Ovary (tissue), 3 donors: ENCODE measurements at regions not wholly inside any gene's neighbourhood (a gene's known extent, or its start where the extent isn't known, plus 50 kb on each side); places are given as distances from the start of the nearest gene placed in this dataset.

Source experiments
- EP300 ChIP-seq: sonication (generic); formaldehyde crosslinking; IDR thresholded peaks from one replicate; pipeline ENCODE4 v1.6.1; 2017; ENCODE audit warnings: antibody characterized with exemption
- POLR2A ChIP-seq: fragments of 450-650 bp; IDR thresholded peaks from one replicate; pipeline ENCODE4 v1.6.1; 2017; ENCODE audit warnings: antibody characterized with exemption, mild to moderate bottlenecking, moderate library complexity
- TF ChIP-seq, protein P1 (sequence below), 3 donors: fragments of 450-650 bp in 2 of 3; fragments of 200-600 bp in 1 of 3; IDR thresholded peaks; one replicate each; pipeline versions ENCODE4 v1.5.1 to v1.8.0; 2016 to 2022; ENCODE audit warnings: antibody characterized with exemption in 3 of 3, mild to moderate bottlenecking in 1 of 3
- donor health status: DM: no; HTN: no; CAD: no.

DNA sequence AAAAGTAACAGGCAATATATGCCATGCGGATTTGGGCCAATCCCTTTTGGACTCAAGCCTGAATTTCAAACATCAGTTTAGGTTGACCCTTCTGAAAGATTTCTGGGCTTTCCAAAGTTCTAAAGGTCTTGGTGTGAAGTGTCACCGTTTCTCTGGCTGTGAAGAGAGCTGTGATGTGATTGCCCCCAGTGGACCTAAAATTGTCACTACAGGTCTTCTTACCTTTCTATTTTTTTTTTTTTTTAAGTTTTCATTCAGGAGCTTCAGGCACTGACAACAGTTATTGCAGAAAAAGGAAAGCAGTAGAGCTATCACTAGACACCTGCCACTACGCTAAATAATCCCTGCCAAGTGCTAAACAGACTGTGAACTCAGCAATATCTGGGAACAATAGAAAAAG lies 75.7 kb upstream of the OPRM1 start:
- TF ChIP-seq, protein P1, sequence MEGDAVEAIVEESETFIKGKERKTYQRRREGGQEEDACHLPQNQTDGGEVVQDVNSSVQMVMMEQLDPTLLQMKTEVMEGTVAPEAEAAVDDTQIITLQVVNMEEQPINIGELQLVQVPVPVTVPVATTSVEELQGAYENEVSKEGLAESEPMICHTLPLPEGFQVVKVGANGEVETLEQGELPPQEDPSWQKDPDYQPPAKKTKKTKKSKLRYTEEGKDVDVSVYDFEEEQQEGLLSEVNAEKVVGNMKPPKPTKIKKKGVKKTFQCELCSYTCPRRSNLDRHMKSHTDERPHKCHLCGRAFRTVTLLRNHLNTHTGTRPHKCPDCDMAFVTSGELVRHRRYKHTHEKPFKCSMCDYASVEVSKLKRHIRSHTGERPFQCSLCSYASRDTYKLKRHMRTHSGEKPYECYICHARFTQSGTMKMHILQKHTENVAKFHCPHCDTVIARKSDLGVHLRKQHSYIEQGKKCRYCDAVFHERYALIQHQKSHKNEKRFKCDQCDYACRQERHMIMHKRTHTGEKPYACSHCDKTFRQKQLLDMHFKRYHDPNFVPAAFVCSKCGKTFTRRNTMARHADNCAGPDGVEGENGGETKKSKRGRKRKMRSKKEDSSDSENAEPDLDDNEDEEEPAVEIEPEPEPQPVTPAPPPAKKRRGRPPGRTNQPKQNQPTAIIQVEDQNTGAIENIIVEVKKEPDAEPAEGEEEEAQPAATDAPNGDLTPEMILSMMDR (IDR thresholded peaks at IDR 0.05) = no peak
- no peak for TF ChIP-seq POLR2A
- no peak for TF ChIP-seq EP300
